HCT116 (cell line): ENCODE measurements at regions not wholly inside any gene's neighbourhood (a gene's known extent, or its start where the extent isn't known, plus 50 kb on each side); places are given as distances from the start of the nearest gene placed in this dataset.

ENCODE experiments used
- YY1 ChIP-seq: IDR thresholded peaks from 2 replicates; pipeline ENCODE4 v1.6.1; 2011; ENCODE audit warnings: low read length, low read depth, moderate library complexity, mild to moderate bottlenecking; ENCODE audit not compliant: insufficient replicate concordance; ENCODE audit errors: extremely low read depth

DNA sequence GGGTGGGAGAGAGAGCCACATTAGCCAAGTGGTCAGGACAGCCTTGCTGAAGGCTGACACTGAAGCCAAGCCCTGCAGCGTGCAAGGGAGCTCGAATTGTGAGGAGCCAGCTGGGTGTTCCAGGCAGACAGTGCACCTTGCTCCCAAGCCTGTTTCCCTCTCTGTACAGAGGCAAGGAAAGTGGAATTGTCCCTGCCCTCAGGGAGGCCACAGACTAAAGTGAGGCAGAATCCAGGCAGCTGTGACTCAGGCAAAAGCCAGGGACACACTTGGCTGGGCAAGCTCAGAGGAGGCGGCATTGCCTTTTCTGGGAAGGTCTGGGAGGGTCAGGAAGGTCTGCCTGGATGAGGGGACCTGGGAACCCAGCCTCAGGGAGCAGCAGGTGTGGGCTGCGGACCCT lies 50.2 kb upstream of the LMX1B start (continued):
- no peak for TF ChIP-seq YY1
